Activated CD8-positive, alpha-beta memory T cell treated with anti-CD3 and anti-CD28 coated beads for 1 hour (primary cell): ENCODE measurements at regions not wholly inside any gene's neighbourhood (a gene's known extent, or its start where the extent isn't known, plus 50 kb on each side); places are given as distances from the start of the nearest gene placed in this dataset.
"Not testable (repeated sequence)": the region's sequence is repeated elsewhere in the genome, so short reads cannot be mapped to it uniquely, and the experiment has no call there.

Experiments
- DNase-seq, 2 donors: peaks; one replicate each; pipeline ENCODE4 v3.0.0-alpha.2; 2020; ENCODE audit warnings: low read depth in 1 of 2; ENCODE audit errors: extremely low read depth in 1 of 2

- no peak for DNase-seq
Observed at GRCh38 chr4:1531683-1532548, 125.7 kb upstream of the NKX1-1 start.

- DNase-seq, result no peak
Observed at GRCh38 chr4:1530356-1530755, 124.1 kb upstream of the NKX1-1 start.

- no peak for DNase-seq
Observed at GRCh38 chr4:1524761-1525160, 118.5 kb upstream of the NKX1-1 start.

- no peak for DNase-seq
Observed at GRCh38 chr4:1523907-1524636, 117.8 kb upstream of the NKX1-1 start.

- DNase-seq, result no peak
Observed at GRCh38 chr4:1523506-1523905, 117.3 kb upstream of the NKX1-1 start.

GRCh38 chr4:1523033-1523432, 116.8 kb upstream of the NKX1-1 start:
- DNase-seq, result no peak

GRCh38 chr4:1522606-1523005, 116.4 kb upstream of the NKX1-1 start:
- no peak for DNase-seq

GRCh38 chr4:1521821-1522361, 115.6 kb upstream of the NKX1-1 start:
- no peak for DNase-seq

GRCh38 chr4:1520795-1521576, 114.7 kb upstream of the NKX1-1 start:
- DNase-seq, result not testable (repeated sequence)

- DNase-seq, result no peak
Observed at GRCh38 chr4:1519787-1520661, 113.8 kb upstream of the NKX1-1 start.

GRCh38 chr4:1518997-1519700, 112.9 kb upstream of the NKX1-1 start:
- DNase-seq, result no peak

- no peak for DNase-seq
Observed at GRCh38 chr4:1517592-1518411, 111.6 kb upstream of the NKX1-1 start.

GRCh38 chr4:1516881-1517480, 110.7 kb upstream of the NKX1-1 start:
- DNase-seq, result no peak

- no peak for DNase-seq
Observed at GRCh38 chr4:1516261-1516660, 110.0 kb upstream of the NKX1-1 start.

GRCh38 chr4:1515763-1516162, 109.5 kb upstream of the NKX1-1 start:
- no peak for DNase-seq

GRCh38 chr4:1515156-1515555, 108.9 kb upstream of the NKX1-1 start:
- no peak for DNase-seq

- DNase-seq, result no peak
Observed at GRCh38 chr4:1514612-1515011, 108.4 kb upstream of the NKX1-1 start.

GRCh38 chr4:1513936-1514483, 107.8 kb upstream of the NKX1-1 start:
- no peak for DNase-seq
